Panc1 (cell line): ENCODE measurements at regions not wholly inside any gene's neighbourhood (a gene's known extent, or its start where the extent isn't known, plus 50 kb on each side); places are given as distances from the start of the nearest gene placed in this dataset.

ENCODE experiments used
- ATAC-seq: fragments of 200-7000 bp; cut with Tn5 transposase; 2 replicates; pipeline ENCODE4 v1.9.1; 2020; ENCODE audit warnings: mild to moderate bottlenecking, moderate library complexity
- BruUV-seq: library from RNA; stranded (reverse); fragments of 400-500 nt; replicated peaks from 2 replicates; lab custom pipeline; 2021; lab: Mats Ljungman, UMichigan
- CTCF ChIA-PET: fragments of 300-600 bp; sonication (Branson Sonifier 250); formaldehyde crosslinking; loops from one replicate; lab custom pipeline; 2022; ENCODE audit warnings: antibody characterized with exemption; lab: Charles Lee
- POLR2A ChIA-PET: fragments of 300-600 bp; sonication (Branson Sonifier 250); formaldehyde crosslinking; loops from one replicate; lab custom pipeline; 2022; ENCODE audit warnings: antibody characterized with exemption; lab: Charles Lee
- DNase-seq: peaks from one replicate; pipeline ENCODE4 v3.0.0-alpha.2; 2010; ENCODE audit warnings: low read depth, low spot score
- H3K27ac ChIP-seq: 2 replicates; pipeline ENCODE4 v1.5.1; 2011; ENCODE audit warnings: mild to moderate bottlenecking, low read length, inconsistent platforms
- H3K27me3 ChIP-seq: fragments of 200-500 bp; sonication (Bioruptor generic); 2 replicates; pipeline ENCODE4 v1.6.0; 2014; ENCODE audit warnings: low read length, inconsistent platforms; ENCODE audit not compliant: control insufficient read depth, insufficient read depth
- H3K36me3 ChIP-seq: fragments of 200-500 bp; sonication (Bioruptor generic); 2 replicates; pipeline ENCODE4 v1.5.1; 2014; ENCODE audit warnings: inconsistent platforms, mild to moderate bottlenecking, low read length, moderate library complexity; ENCODE audit not compliant: control insufficient read depth, insufficient read depth
- H3K4me1 ChIP-seq: 2 replicates; pipeline ENCODE4 v1.5.1; 2011; ENCODE audit warnings: inconsistent platforms, mild to moderate bottlenecking, low read length, moderate library complexity; ENCODE audit not compliant: control insufficient read depth, insufficient read depth
- H3K4me3 ChIP-seq, 2 experiments: 2 replicates each; pipeline ENCODE4 v1.5.1; 2011 to 2012; ENCODE audit warnings: low read depth in 2 of 2, low read length in 2 of 2, mild to moderate bottlenecking in 2 of 2, inconsistent platforms in 1 of 2, moderate library complexity in 1 of 2
- H3K9me3 ChIP-seq: fragments of 200-500 bp; sonication (Bioruptor generic); 2 replicates; pipeline ENCODE4 v1.5.1; 2014; ENCODE audit warnings: low read depth, mild to moderate bottlenecking, inconsistent platforms, low read length, moderate library complexity; ENCODE audit not compliant: control insufficient read depth, insufficient read depth
- CTCF ChIP-seq: fragments of 450-650 bp; IDR thresholded peaks from 2 replicates; pipeline ENCODE4 v1.5.1; 2017; ENCODE audit warnings: mild to moderate bottlenecking
- POLR2AphosphoS5 ChIP-seq: IDR thresholded peaks from 2 replicates; pipeline ENCODE4 v1.6.1; 2012; ENCODE audit warnings: mild to moderate bottlenecking, low read depth, low read length, moderate library complexity
- SIN3A ChIP-seq: IDR thresholded peaks from 2 replicates; pipeline ENCODE4 v1.6.1; 2012; ENCODE audit warnings: low read depth, mild to moderate bottlenecking, low read length, moderate library complexity, borderline replicate concordance; ENCODE audit not compliant: insufficient read depth
- TCF7L2 ChIP-seq: IDR thresholded peaks from 2 replicates; pipeline ENCODE4 v1.6.1; 2011; ENCODE audit warnings: mild to moderate bottlenecking, low read depth, low read length, inconsistent platforms
- in situ Hi-C: cut with HindIII; loops from 2 replicates; pipeline ENCODE4 v1.10.0; 2016; ENCODE audit warnings: low sequenced_read_pairs, low pct_unique_long_range_greater_than_20kb
- intact Hi-C: fragments of 100-400 bp; cut with micrococcal nuclease; formaldehyde crosslinking; loops from one replicate; pipeline ENCODE4 v1.10.0; 2022; ENCODE audit not compliant: unreplicated experiment
- TF ChIP-seq, protein P1 (sequence below), 2 experiments: IDR thresholded peaks; 2 replicates each; pipeline ENCODE4 v1.6.1; 2011 to 2012; ENCODE audit warnings: low read depth in 2 of 2, control low read depth in 1 of 2, low read length in 1 of 2, mild to moderate bottlenecking in 1 of 2, moderate library complexity in 1 of 2; ENCODE audit not compliant: insufficient read depth in 1 of 2

DNA sequence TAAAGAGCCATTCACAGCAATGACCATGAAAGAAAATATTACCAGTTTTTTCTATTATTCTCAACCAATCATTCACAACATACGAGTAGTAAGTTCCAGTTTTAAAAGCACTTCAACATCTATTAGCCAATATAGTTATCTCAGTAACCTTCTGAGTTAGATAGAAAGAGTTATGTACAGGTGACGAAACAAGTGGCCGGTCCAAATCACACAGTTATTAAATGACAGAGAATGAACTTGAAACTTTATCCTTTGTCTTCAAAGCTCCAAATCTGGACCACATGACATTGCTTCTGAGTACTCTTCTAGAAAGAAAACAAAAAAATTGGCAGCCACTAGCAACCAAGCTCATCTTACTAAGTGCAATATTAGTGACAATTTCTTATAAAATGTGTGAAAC lies 393.8 kb downstream of the OMA1 start:
- TF ChIP-seq POLR2AphosphoS5 (no peak), CTCF (no peak), TCF7L2 (no peak), SIN3A (no peak)
- TF ChIP-seq, protein P1, sequence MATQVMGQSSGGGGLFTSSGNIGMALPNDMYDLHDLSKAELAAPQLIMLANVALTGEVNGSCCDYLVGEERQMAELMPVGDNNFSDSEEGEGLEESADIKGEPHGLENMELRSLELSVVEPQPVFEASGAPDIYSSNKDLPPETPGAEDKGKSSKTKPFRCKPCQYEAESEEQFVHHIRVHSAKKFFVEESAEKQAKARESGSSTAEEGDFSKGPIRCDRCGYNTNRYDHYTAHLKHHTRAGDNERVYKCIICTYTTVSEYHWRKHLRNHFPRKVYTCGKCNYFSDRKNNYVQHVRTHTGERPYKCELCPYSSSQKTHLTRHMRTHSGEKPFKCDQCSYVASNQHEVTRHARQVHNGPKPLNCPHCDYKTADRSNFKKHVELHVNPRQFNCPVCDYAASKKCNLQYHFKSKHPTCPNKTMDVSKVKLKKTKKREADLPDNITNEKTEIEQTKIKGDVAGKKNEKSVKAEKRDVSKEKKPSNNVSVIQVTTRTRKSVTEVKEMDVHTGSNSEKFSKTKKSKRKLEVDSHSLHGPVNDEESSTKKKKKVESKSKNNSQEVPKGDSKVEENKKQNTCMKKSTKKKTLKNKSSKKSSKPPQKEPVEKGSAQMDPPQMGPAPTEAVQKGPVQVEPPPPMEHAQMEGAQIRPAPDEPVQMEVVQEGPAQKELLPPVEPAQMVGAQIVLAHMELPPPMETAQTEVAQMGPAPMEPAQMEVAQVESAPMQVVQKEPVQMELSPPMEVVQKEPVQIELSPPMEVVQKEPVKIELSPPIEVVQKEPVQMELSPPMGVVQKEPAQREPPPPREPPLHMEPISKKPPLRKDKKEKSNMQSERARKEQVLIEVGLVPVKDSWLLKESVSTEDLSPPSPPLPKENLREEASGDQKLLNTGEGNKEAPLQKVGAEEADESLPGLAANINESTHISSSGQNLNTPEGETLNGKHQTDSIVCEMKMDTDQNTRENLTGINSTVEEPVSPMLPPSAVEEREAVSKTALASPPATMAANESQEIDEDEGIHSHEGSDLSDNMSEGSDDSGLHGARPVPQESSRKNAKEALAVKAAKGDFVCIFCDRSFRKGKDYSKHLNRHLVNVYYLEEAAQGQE (IDR thresholded peaks at IDR 0.05; ENCODE audit: insufficient read depth in 1 of 2, low read depth in 2 of 2, low read length in 1 of 2): no peak
- Histone ChIP-seq H3K9me3 (no peaks in the 10 kb centered on the region), H3K36me3 (no peaks in the 10 kb centered on the region), H3K4me1 (no peaks in the 10 kb centered on the region), H3K27ac (no peak overlapping the region), H3K27me3 (no peaks in the 10 kb centered on the region), H3K4me3 (no peak overlapping the region)
- intact Hi-C loops: no loop called here
- POLR2A ChIA-PET: no interaction called here
- DNase-seq (no peak), ATAC-seq (no peak)
- BruUV-seq: no TSS peak
- in situ Hi-C loops: no loop called here
- CTCF ChIA-PET: no interaction called here

DNA sequence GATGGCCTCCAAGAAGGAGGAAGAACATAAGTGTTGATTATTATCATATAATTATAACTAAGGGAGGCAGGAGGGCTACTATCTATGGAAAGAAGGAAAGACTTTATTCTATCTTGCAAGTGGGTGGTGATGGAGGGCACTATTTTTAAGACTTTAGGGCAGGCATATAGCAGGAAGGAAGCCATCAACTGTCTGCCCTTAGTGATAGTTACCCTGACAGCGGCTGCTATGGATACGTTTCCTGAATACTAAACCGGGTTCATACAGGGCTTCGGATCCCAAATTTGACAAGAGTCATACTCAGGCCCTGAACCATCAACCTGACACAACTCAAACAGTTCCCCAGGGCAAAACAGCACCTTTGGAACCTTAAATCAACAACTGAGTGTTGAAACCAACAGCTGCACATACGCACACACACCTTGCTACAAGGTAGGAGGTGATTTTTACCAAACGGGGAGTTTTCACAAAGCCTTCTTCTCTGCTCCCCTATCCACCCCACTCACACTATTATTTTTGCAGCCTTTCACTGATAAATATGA lies 397.2 kb downstream of the OMA1 start:
- Histone ChIP-seq H3K27ac (no peak overlapping the region), H3K27me3 (no peaks in the 10 kb centered on the region), H3K36me3 (no peaks in the 10 kb centered on the region), H3K4me3 (no peak overlapping the region), H3K9me3 (no peaks in the 10 kb centered on the region), H3K4me1 (no peaks in the 10 kb centered on the region)
- ChIA-PET CTCF (no interaction called here), POLR2A (no interaction called here)
- BruUV-seq: no TSS peak
- DNase-seq (no peak), ATAC-seq (no peak)
- intact Hi-C loops (no loop called here), in situ Hi-C loops (no loop called here)
- TF ChIP-seq POLR2AphosphoS5: no peak
- TF ChIP-seq SIN3A: no peak
- no peak for TF ChIP-seq CTCF
- TF ChIP-seq TCF7L2: no peak
- TF ChIP-seq, protein P1 (IDR thresholded peaks at IDR 0.05; ENCODE audit: insufficient read depth in 1 of 2, low read depth in 2 of 2, low read length in 1 of 2): no peak
